NCI-H2196 treated with DMSO at 0.1 percent for 48 hours (cell line): ENCODE measurements at regions not wholly inside any gene's neighbourhood (a gene's known extent, or its start where the extent isn't known, plus 50 kb on each side); places are given as distances from the start of the nearest gene placed in this dataset.
"Not testable (repeated sequence)": the region's sequence is repeated elsewhere in the genome, so short reads cannot be mapped to it uniquely, and the experiment has no call there.

Experiments
- DNase-seq: peaks from one replicate; lab custom pipeline; 2025; ENCODE audit not compliant: unreplicated experiment; lab: John Stamatoyannopoulos, UW

DNA sequence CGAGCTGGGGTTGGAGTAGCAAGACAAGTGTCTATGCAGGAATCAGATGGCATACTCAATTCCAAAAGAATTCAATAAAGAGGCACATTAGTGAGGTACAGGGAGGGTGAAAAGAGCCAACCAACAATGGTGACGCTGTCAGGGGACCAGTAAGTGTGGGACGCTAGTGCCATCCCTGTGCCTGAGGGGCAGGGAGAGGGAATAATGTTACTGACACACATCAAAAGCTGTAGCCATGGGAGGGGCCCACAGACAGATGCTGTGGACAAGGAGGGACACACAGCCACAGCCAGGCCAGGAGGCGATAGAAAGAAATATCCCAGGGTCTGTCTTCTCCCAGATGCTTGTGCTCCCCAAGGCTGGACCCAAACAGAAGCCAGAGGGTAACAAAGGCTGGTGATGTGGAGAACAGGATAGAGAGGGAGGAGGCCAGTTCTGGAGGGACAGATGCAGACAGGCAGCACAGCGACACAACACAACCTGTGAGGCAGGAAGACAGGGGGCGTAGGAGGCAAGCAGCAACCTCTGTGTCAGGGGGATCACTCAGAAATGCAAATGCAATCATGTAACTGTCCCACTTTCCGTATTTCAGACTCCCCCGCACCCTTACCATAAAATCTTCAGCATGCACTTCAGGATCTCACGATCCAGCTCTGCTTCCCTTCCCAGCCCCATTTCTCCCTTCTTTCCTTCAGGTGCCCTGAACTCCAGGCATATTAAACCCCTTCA lies 240.5 kb upstream of the FZD8 start:
- DNase-seq, result no peak

DNA sequence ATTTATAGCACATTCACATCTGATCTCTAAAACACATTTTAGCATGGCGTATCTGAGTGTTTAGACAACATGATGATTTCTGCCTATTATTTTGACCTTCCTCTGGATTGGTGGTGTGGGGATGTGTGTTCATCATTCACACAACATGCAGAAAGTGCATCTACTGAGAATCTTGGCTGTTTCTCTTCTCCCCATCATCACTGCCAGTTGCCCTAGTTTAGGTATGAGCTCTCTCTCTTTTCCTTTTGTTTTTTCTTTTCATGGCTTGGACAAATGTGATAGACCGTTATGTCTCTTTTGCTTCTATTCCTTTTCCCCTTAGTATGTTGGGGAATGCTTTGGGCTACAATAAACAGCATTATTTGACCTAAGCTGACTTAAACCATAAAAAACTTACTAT lies 239.2 kb upstream of the FZD8 start:
- DNase-seq, result no peak

DNA sequence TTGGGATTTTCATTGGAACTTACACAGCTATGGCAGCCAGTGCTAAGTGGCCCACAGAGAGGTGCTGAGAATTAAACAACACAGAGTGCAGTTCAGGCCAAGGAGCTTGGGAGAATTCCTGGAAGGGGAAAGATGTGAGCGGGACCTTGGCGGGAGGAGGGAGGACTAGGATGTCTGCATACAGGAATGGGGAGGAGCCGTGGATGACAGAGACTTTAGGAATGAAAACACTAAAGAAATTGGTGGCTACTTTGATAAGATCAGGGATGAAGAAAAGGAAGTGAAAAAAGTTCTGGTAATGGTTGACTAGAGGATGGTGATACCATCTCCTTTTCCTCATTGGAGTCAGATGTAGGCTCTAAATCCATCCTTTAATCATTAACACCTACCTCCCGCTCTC lies 234.2 kb upstream of the FZD8 start:
- no peak for DNase-seq

DNA sequence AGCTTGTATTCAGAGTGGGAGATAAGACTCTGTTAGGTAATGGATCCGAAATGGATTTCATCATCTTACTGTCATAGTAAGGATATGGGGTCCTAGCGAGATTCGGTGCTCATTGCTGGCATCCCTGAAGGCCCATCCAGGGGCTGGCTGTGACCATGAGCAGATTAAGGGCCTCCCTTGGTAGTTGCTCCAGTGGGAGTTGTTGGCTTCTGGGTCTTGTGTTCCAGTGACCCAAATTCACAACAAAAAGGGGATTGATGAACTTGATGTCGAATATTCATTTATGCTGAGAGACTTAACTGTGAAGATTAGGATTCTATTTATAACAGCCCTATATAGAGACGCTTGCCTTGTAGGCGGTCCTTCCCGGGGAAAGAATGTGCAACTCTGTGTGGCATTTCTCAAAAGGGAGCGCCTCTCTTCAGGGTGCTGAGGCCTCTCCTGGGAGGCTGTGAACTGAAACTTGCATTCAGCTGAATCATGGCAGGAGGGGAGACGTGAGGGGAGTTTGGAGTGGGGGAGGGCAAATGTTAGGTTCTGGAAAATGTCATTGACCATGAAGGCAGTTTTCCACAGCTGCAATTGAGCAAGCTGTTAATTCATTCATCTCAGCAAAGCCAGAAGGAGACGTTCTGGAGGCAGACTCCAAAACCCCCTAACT lies 233.1 kb upstream of the FZD8 start:
- DNase-seq, result no peak

DNA sequence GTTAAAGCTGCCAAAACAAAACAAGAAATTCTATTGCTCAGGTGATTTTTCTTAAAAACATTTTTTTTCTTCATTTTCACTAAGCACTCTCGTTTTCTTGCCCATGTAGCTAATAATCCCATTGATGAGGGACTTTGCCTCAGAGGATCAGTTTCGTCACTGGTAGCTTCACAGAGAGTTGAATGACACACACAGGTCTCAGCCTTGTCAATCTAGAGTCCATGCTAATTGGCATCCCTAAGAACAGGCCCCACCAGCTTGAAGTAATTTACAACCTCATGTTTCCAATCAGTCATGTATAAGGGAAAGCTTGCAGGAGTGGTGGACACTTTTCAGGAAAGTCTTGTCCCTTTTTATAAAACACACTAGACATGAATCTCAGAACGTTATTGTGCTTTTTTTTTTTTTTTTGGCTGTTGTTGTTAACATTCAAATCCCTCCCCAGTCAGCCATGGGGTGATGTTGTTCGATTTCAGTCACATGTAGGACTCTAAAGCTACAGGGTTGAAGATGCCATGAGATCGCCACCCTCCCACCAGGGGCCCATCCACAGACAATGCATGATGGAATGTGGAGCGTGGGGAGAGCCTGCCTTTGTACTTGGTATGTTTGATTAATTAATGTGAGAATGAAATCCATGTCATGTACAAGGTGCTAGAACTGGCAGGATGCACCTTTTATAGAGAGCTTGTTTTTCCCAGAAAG lies 232.4 kb upstream of the FZD8 start:
- no peak for DNase-seq

DNA sequence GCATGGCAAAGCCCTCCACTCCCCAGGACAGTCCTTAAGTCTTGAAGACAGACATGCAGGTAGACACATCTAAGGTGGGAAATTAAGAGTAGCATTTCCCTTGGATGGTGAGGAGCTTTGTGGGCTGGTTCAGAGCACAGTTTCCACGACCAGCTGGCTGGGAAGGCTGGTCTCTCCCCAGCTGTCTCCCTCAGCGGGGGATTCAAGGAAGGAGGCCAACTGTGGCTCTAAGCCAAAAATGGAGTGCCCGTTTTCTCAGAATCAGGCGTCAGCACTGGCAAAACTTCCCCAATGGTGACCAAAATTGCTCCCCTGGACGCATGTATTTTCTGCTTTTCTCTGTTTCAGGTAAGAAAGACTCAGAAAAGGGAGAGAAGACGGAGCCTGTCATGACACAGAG lies 230.6 kb upstream of the FZD8 start:
- no peak for DNase-seq

DNA sequence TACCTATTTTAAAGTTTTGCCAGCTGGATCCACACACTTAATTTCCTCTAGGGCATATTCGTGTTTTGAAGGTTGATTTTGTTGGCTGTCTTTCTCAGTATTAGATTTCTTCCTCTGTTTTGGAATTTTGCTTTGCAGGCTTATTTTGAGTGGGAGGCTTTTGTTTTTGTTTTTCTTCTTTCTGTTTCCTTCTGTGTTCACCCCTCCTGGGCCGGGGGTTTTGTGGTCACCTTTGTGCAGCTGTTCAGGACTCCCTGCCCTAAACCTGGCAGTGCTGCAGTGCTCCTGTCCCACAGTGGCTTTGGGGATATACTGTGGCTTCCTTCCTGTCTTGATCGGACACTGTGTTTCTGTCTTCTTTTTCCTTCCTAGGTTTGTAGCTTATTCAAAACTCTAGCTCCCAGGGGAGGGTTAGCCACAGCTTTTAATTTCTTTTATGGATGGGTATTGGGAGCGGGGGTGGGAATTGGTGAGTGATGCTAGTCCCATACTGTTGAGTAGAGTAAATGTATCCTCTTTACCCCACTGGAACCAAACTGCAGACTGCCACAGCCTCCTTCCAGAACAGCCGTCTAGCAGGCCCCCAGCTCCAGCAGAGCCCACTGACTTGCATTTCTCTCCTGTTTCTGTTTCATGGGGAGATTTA lies 228.7 kb upstream of the FZD8 start:
- no peak for DNase-seq

DNA sequence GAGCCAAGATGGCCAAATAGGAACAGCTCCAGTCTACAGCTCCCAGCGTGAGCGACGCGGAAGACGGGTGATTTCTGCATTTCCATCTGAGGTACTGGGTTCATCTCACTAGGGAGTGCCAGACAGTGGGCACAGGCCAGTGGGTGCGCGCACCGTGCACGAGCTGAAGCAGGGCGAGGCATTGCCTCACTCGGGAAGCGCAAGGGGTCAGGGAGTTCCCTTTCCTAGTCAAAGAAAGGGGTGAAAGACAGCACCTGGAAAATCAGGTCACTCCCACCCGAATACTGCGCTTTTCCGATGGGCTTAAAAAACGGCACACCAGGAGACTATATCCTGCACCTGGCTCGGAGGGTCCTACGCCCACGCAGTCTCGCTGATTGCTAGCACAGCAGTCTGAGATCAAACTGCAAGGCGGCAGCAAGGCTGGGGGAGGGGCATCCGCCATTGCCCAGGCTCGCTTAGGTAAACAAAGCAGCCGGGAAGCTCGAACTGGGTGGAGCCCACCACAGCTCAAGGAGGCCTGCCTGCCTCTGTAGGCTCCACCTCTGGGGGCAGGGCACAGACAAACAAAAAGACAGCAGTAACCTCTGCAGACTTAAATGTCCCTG lies 216.7 kb upstream of the FZD8 start:
- not testable (repeated sequence) for DNase-seq

DNA sequence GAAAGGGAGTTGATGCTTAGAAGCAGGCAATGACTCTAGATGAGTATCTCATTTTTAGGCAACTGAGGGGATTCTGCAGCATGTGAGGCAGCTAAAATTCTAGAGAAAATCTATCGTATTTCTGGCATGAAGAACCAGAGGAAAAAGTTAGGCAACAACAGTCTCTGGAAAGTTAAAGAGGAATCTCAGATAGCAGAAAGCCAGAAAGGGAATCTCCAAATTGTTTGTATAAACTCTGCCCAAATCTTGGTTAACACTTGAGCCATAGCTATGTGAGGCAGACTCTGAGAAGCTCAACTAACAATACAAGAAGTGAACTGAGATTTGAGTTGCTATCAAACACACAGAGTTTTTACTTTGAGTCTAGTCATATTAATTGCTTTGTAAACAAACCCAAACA lies 215.8 kb upstream of the FZD8 start:
- no peak for DNase-seq

DNA sequence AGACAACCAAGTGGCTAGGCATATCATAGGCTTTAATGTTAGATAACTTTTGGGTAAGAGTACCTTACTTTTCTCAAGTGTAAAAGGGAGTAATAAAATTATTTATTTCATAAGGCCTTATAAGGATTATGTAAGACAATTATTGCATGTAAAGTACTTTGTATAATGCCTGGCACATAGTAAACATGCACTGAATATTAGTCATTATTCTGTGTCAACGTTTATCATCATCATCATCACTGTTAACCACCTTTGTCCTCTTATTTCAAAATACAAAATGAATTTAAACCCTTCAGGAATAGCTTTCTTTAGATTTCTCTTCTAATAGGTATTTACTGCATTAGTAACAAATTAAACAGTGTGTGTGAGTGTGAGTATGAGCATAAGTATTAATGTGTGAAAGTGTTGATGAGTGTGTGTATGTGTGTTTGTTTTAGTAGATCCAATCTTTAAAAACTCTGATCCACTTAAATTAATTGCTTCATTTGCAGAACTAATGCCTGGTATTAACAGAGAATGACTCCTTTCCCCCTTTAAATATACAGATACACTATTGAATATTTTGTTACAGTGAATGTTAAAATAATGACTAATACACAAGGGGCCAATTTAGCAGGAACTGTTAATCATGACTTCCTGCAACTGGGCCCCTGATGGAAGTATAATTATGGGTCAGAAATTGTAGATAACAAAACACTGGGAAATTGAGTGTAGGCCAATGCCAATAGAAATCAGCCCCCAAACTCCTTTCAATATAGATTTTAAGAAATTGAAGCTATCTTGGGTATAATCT lies 213.3 kb upstream of the FZD8 start:
- no peak for DNase-seq

DNA sequence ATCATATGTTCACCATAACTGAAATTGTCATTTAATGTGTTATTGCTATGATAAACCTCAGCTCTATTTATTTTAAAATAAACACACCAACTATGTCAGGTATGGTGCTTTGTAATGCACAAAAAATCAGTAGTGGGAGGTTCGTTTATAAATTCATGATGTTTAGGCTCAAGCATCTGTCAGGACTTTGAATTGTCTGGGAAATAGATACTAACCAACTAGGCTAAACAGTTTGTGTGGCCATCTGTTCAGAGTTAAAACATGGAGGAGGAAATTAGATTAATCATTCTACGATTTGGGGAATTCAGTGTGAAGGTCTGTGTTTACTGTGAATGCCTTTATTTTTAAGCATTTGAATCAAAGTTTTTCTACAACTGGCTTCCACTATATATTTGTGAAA lies 212.6 kb upstream of the FZD8 start:
- no peak for DNase-seq

DNA sequence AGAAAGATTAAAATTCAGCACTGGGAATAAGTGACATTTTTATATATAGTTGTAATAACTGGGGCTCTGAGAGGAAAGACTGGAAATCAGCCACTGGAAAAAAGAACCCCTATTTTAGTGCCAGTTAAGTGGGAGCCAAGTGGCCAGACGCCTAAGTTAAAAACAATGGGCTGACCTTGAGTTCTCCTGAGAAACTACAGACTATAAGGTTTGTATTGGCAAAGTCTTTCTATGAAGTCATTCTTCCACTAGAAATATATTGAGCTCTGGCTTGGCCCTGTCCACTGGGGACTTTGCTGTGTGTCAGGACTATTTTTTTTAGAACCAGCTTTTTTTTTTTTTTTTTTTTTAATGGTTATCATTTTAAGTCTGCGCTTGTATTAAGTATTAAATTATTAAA lies 210.6 kb upstream of the FZD8 start:
- DNase-seq, result no peak

DNA sequence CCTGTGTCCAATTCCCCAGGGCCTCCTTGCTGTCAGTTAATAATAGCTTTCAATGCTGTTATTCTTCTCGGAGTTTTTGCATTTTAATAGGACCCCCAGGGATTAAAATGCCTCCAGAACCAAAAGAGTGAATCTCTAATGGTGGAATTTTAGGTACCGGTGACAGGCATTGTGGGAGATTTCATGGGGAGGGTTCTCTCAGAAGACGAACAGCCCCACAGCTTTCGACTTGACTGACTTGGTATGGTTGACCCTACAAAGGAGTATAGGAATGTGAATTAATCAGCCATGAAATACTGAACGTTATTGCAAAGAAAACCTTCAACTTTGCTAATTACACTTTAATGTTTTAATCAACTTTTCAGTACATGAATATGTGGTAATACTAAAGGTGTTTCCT lies 206.3 kb upstream of the FZD8 start:
- DNase-seq, result no peak

DNA sequence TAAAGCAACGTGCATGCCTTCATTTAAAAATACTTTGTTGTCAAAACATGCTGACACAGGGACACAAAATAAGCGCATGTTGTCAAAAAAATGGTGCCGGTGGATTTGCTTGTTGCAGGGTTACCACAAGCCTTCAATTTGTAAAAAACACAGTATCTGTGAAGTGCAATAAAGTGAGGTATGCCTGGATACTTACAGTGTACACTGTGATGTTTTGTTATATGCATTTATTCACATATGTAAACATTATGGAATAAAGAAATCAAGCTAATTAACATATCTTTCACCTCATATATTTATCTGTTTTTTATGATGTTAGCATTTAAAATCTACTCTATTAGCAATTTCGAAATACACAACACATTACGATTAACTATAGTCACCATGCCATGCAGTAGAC lies 202.6 kb upstream of the FZD8 start:
- no peak for DNase-seq

DNA sequence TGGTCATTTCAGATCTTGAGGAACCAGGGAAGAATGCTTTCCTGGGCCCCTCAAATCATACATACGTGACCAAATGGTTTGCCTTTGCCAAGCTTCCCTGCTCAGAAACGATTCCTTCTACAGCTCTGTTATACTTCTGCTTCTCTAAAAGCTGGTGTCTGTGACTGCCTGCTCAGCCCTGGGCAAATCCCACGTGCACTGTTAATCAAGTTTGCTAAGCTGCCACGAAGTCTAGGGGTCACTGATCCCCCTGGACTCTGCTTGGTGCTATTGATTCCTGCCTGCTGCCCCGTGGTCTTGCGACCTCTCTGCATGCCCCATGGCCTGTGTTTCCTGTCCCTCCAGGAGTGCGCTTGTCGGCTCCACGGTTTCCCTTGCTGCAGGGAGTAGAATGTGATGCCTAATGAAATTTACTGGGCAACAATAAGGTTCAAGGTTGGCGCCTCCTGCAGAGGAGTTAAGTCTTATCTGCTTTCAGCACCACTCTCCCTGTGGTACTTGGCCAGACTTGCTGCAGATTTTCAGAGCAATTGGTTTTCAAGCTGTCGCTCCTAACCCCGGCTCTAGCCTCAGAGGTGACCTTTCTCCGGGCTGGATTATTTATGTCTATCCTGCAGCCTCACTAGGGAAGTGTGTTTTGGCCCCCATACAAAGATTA lies 201.6 kb upstream of the FZD8 start:
- no peak for DNase-seq

DNA sequence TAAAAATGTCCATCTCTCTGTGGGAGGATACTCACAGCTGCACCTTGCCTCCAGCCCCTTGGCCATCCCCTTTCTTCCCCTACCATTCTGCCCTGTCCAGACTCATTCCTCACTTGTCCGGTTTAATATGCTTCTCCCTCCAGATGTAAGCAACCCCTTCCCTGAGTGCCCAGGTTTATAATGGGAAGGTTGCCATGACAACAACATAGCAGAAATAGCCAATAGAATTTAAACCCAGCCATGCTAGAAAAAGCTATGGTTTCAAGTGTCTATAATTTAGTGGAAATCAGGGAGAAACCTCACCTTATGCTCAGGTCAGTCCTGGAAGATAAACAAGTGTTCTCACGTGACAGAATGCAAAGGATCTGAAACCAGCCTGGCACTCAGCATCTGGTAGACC lies 196.0 kb upstream of the FZD8 start:
- DNase-seq, result no peak

DNA sequence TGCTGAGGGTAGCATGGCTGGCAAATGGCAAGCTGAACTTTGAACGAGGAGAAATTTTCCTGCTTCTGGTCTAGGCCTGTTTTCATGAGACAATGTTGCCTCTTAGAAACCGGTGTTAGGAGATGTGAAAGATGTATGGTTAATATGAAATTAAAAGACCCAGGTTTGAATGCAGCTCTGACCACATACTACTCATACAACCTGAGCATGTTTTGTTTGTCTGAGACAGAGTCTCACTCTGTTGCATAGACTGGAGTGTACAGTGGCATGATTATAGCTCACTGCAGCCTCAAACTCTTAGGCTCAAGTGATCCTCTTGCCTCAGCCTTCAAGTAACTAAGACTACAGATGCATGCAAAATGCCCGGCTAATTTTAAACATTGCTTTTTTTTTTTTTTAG lies 193.4 kb upstream of the FZD8 start:
- no peak for DNase-seq

DNA sequence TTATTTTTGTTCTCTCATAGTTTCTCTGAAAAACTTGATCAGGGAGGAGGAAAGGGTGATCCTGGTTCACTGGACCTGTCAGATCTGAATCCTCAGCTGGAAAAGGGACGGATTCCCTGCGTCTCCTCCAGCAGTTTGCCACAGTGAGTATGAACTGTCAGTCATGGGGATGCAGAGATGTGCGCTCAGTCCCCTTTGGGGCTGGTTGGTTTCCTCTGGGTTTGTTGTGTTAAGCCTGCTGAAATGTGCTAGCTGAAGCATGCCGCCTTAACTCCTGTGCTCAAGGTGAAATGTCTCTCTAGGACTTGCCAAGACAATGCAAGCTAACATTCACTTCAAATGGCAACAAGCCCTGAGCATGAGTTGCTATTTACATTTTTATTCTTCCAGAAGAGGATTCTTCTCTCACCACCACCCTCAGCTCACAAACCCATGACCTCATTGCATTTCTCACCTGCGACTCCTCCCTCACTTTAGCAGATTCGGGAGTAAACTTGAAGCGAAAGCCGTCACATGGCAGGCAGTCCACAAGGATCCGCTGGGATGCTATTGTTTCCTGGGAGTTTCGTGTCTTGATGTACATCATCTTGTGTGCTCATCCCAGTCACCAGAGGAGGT lies 192.9 kb upstream of the FZD8 start:
- no peak for DNase-seq

DNA sequence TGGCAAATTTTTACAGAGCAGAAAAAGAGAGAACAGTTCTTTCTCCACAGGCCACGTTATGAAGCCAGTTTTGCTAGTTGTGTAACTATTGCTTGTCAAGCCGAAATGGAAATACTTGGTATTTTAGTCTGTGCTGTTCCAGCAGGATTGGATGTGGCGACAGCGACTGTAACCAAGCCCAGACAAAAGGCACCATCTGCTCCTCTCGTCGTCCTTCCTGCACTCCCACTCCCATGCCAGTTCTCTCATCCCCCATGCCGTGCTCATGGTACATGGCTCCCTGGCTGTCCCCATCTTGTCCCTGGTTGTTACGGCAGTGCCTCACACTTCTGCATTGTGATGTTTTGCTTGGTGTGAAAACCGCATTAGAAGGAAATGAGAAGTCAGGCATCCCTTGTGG lies 185.7 kb upstream of the FZD8 start:
- no peak for DNase-seq

DNA sequence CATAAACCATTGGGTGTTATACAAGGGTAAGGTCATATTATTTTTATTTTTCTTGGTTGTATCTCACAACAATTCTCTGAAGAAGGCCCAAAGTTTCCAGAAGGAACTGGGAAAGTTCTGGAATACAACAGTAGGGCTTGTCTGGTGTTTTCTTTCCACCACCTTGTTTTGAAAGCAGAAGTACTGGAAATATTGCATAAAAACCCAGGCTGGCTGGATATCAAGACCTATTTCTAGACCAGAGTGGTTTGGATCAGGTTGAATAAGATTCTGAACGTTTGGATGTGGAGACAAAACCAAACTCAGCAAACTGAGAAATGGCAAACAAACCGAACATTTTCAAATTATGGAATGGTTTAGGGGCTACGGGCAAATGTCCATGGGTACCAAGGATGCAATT lies 182.6 kb upstream of the FZD8 start:
- no peak for DNase-seq
